WTC11 (cell line): ENCODE measurements at regions not wholly inside any gene's neighbourhood (a gene's known extent, or its start where the extent isn't known, plus 50 kb on each side); places are given as distances from the start of the nearest gene placed in this dataset.
"Not testable (repeated sequence)": the region's sequence is repeated elsewhere in the genome, so short reads cannot be mapped to it uniquely, and the experiment has no call there.

Source experiments
- ATAC-seq: fragments of 200-7000 bp; cut with Tn5 transposase; 2 replicates; pipeline ENCODE4 v1.10.0; 2021; ENCODE audit warnings: mild to moderate bottlenecking, moderate library complexity
- CTCF ChIA-PET: fragments of 300-600 bp; sonication (Branson Sonifier 250); formaldehyde crosslinking; loops from one replicate; lab custom pipeline; 2021; ENCODE audit warnings: antibody characterized with exemption; lab: Charles Lee
- POLR2A ChIA-PET: fragments of 350-600 bp; sonication (Branson Sonifier 250); formaldehyde crosslinking; loops from one replicate; lab custom pipeline; 2021; ENCODE audit warnings: antibody characterized with exemption; lab: Charles Lee
- DNase-seq: peaks from one replicate; pipeline ENCODE4 v3.0.0; 2021; ENCODE audit warnings: low spot score
- H3K27ac Mint-ChIP-seq: 2 replicates; pipeline ENCODE4 v1.8.0; 2021; ENCODE audit warnings: mixed read lengths
- H3K27me3 Mint-ChIP-seq: 2 replicates; pipeline ENCODE4 v1.8.0; 2021; ENCODE audit warnings: low read depth, mild to moderate bottlenecking, moderate library complexity, mixed read lengths
- H3K36me3 Mint-ChIP-seq: 2 replicates; pipeline ENCODE4 v1.8.0; 2021; ENCODE audit warnings: mixed read lengths
- H3K4me1 Mint-ChIP-seq: 2 replicates; pipeline ENCODE4 v1.8.0; 2022; ENCODE audit warnings: mixed read lengths
- H3K4me3 Mint-ChIP-seq: 2 replicates; pipeline ENCODE4 v1.8.0; 2021; ENCODE audit warnings: mild to moderate bottlenecking, moderate library complexity, mixed read lengths
- H3K9me3 Mint-ChIP-seq: 2 replicates; pipeline ENCODE4 v1.8.0; 2021; ENCODE audit warnings: mixed read lengths
- CREB1 ChIP-seq: sonication (generic); formaldehyde crosslinking; IDR thresholded peaks from 2 replicates; pipeline ENCODE4 v1.8.0; 2023; ENCODE audit warnings: mild to moderate bottlenecking, missing genetic modification reagents
- CREM ChIP-seq: sonication (generic); formaldehyde crosslinking; IDR thresholded peaks from 2 replicates; pipeline ENCODE4 v1.8.1; 2022; ENCODE audit warnings: mild to moderate bottlenecking, missing genetic modification reagents, moderate library complexity
- E2F5 ChIP-seq: sonication (generic); formaldehyde crosslinking; IDR thresholded peaks from 2 replicates; pipeline ENCODE4 v1.8.1; 2022; ENCODE audit warnings: mild to moderate bottlenecking, moderate library complexity, missing genetic modification reagents
- ERG ChIP-seq: fragments of 250-450 bp; sonication (Bioruptor Pico); IDR thresholded peaks from 2 replicates; pipeline ENCODE4 v1.8.0; 2021; ENCODE audit warnings: mild to moderate bottlenecking
- FOXK1 ChIP-seq: sonication (generic); formaldehyde crosslinking; IDR thresholded peaks from 2 replicates; pipeline ENCODE4 v1.8.0; 2022; ENCODE audit warnings: mild to moderate bottlenecking, moderate library complexity, missing genetic modification reagents
- HMGA2 ChIP-seq: fragments of 250-450 bp; sonication (Bioruptor Pico); IDR thresholded peaks from 2 replicates; pipeline ENCODE4 v1.4.0; 2021; ENCODE audit warnings: mild to moderate bottlenecking, moderate library complexity
- HMGXB4 ChIP-seq: sonication (generic); formaldehyde crosslinking; IDR thresholded peaks from 2 replicates; pipeline ENCODE4 v1.8.1; 2023; ENCODE audit warnings: mild to moderate bottlenecking, moderate library complexity, missing genetic modification reagents
- JAZF1 ChIP-seq: fragments of 250-450 bp; sonication (Bioruptor Pico); IDR thresholded peaks from 2 replicates; pipeline ENCODE4 v1.9.0; 2021; ENCODE audit warnings: moderate library complexity, mild to moderate bottlenecking, inconsistent platforms
- MLX ChIP-seq: sonication (generic); formaldehyde crosslinking; IDR thresholded peaks from 2 replicates; pipeline ENCODE4 v1.8.1; 2023; ENCODE audit warnings: mild to moderate bottlenecking, missing genetic modification reagents, moderate library complexity
- NFE2L1 ChIP-seq: sonication (generic); formaldehyde crosslinking; IDR thresholded peaks from 2 replicates; pipeline ENCODE4 v1.8.1; 2023; ENCODE audit warnings: missing genetic modification reagents
- OVOL2 ChIP-seq: fragments of 250-450 bp; sonication (Bioruptor Pico); IDR thresholded peaks from 2 replicates; pipeline ENCODE4 v1.9.0; 2021; ENCODE audit warnings: mild to moderate bottlenecking, borderline replicate concordance
- PRRX2 ChIP-seq: fragments of 250-450 bp; sonication (Bioruptor Pico); IDR thresholded peaks from 2 replicates; pipeline ENCODE4 v1.8.0; 2021; ENCODE audit warnings: mild to moderate bottlenecking
- RELA ChIP-seq: sonication (generic); formaldehyde crosslinking; IDR thresholded peaks from 2 replicates; pipeline ENCODE4 v1.8.1; 2022; ENCODE audit warnings: missing genetic modification reagents, mild to moderate bottlenecking, borderline replicate concordance
- SP1 ChIP-seq: sonication (generic); formaldehyde crosslinking; conservative IDR thresholded peaks from 2 replicates; pipeline ENCODE4 v1.8.1; 2022; ENCODE audit warnings: missing genetic modification reagents
- ZBTB43 ChIP-seq: sonication (generic); formaldehyde crosslinking; IDR thresholded peaks from 2 replicates; pipeline ENCODE4 v1.8.1; 2023; ENCODE audit warnings: mild to moderate bottlenecking, missing genetic modification reagents
- ZNF138 ChIP-seq: sonication (generic); formaldehyde crosslinking; conservative IDR thresholded peaks from 2 replicates; pipeline ENCODE4 v1.8.1; 2022; ENCODE audit warnings: mild to moderate bottlenecking, moderate library complexity, missing genetic modification reagents
- ZNF317 ChIP-seq: sonication (generic); formaldehyde crosslinking; IDR thresholded peaks from 2 replicates; pipeline ENCODE4 v1.8.1; 2023; ENCODE audit warnings: low read depth, mild to moderate bottlenecking, moderate library complexity, missing genetic modification reagents, borderline replicate concordance
- ZNF423 ChIP-seq: fragments of 250-450 bp; sonication (Bioruptor Pico); IDR thresholded peaks from 2 replicates; pipeline ENCODE4 v2.1.2; 2022; ENCODE audit warnings: mild to moderate bottlenecking, moderate library complexity
- ZNF532 ChIP-seq: fragments of 250-450 bp; sonication (Bioruptor Pico); IDR thresholded peaks from 2 replicates; pipeline ENCODE4 v1.9.0; 2021; ENCODE audit warnings: mild to moderate bottlenecking, borderline replicate concordance
- ZSCAN18 ChIP-seq: fragments of 250-450 bp; sonication (Bioruptor Pico); IDR thresholded peaks from 2 replicates; pipeline ENCODE4 v2.1.2; 2022; ENCODE audit warnings: mild to moderate bottlenecking, moderate library complexity

- H3K36me3 Mint-ChIP-seq, H3K9me3 Mint-ChIP-seq, DNase-seq, H3K4me3 Mint-ChIP-seq, CTCF ChIA-PET, H3K27me3 Mint-ChIP-seq, H3K27ac Mint-ChIP-seq, H3K4me1 Mint-ChIP-seq, ATAC-seq, POLR2A ChIA-PET: not testable (repeated sequence)
- TF ChIP-seq HMGA2 (CRISPR knock-in tag): peak; percentile 96
These were observed 747.3 kb downstream of the LRRIQ3 start for GRCh38 chr1:73450668-73451067.

- Mint-ChIP-seq H3K36me3 (peaks cover 13% of the 10 kb centered on the region; the same call in 1 of the 2 replicates), H3K4me1 (no peaks in the 10 kb centered on the region), H3K27ac (no peak overlapping the region), H3K4me3 (no peak overlapping the region), H3K27me3 (no peaks in the 10 kb centered on the region), H3K9me3 (peaks cover 23% of the 10 kb centered on the region)
- ATAC-seq (no peak), DNase-seq (no peak)
- POLR2A ChIA-PET: interaction anchor here (0.6 kb wide), 1 partner anchor 117 kb away, joined by 3 read pairs; no protein-coding TSS in a partner anchor
- CTCF ChIA-PET: no interaction called here
- no peak for TF ChIP-seq CREB1 (CRISPR knock-in tag)
- TF ChIP-seq HMGXB4 (CRISPR knock-in tag): no peak
- TF ChIP-seq ZNF317: no peak
- no peak for TF ChIP-seq RELA
- TF ChIP-seq E2F5 (CRISPR knock-in tag): no peak
- TF ChIP-seq ZNF423 (CRISPR knock-in tag): no peak
- no peak for TF ChIP-seq MLX (CRISPR knock-in tag)
- no peak for TF ChIP-seq ZBTB43 (CRISPR knock-in tag)
- TF ChIP-seq CREM (CRISPR knock-in tag): no peak
- TF ChIP-seq FOXK1 (CRISPR knock-in tag): no peak
- TF ChIP-seq ERG: no peak
- TF ChIP-seq, all 79 proteins: peak for 0
These were observed 786.5 kb downstream of the LRRIQ3 start for GRCh38 chr1:73411479-73411878.

GRCh38 chr1:73401666-73402065 lies 796.3 kb downstream of the LRRIQ3 start:
- Mint-ChIP-seq H3K9me3 (peaks cover 7% of the 10 kb centered on the region), H3K36me3 (no peaks in the 10 kb centered on the region), H3K4me3 (no peak overlapping the region), H3K4me1 (no peaks in the 10 kb centered on the region), H3K27me3 (no peaks in the 10 kb centered on the region), H3K27ac (no peak overlapping the region)
- DNase-seq (no peak), ATAC-seq (peak; percentile 100)
- CTCF ChIA-PET: no interaction called here
- POLR2A ChIA-PET: no interaction called here
- no peak for TF ChIP-seq OVOL2 (CRISPR knock-in tag)
- TF ChIP-seq JAZF1: no peak
- TF ChIP-seq ZNF532 (CRISPR knock-in tag): no peak
- no peak for TF ChIP-seq MLX (CRISPR knock-in tag)
- TF ChIP-seq ZNF317: no peak
- no peak for TF ChIP-seq ZNF138 (CRISPR knock-in tag)
- TF ChIP-seq ZSCAN18 (CRISPR knock-in tag): no peak
- no peak for TF ChIP-seq SP1 (CRISPR knock-in tag)
- no peak for TF ChIP-seq PRRX2
- no peak for TF ChIP-seq NFE2L1 (CRISPR knock-in tag)
